MCF 10A (cell line): ENCODE measurements at regions not wholly inside any gene's neighbourhood (a gene's known extent, or its start where the extent isn't known, plus 50 kb on each side); places are given as distances from the start of the nearest gene placed in this dataset. TPM values are rescaled to one million over a fixed set of nuclear protein-coding genes. Genes with fewer than 3 reads are reported as not detected.
"Not testable (repeated sequence)": the region's sequence is repeated elsewhere in the genome, so short reads cannot be mapped to it uniquely, and the experiment has no call there.

Source experiments
- BruUV-seq: library from RNA; stranded (reverse); fragments of 400-500 nt; replicated peaks from 2 replicates; lab custom pipeline; 2021; lab: Mats Ljungman, UMichigan
- CTCF ChIA-PET: fragments of 300-600 bp; sonication (Branson Sonifier 250); formaldehyde crosslinking; extraction: SDS; loops from one replicate; lab custom pipeline; 2021; ENCODE audit warnings: antibody characterized with exemption, inconsistent platforms; lab: Yijun Ruan, JAX
- POLR2A ChIA-PET: fragments of 300-600, 350-650 bp; sonication (Branson Sonifier 250); formaldehyde crosslinking; extraction: SDS; loops from one replicate; lab custom pipeline; 2020; ENCODE audit warnings: antibody characterized with exemption, inconsistent platforms; lab: Yijun Ruan, JAX
- DNase-seq: peaks from one replicate; pipeline ENCODE4 v3.0.0-alpha.2; 2018; ENCODE audit not compliant: unreplicated experiment
- H3K27ac Mint-ChIP-seq: one replicate; pipeline ENCODE4 v1.8.0; 2022; ENCODE audit warnings: mild to moderate bottlenecking, low read depth, mixed read lengths; ENCODE audit not compliant: unreplicated experiment
- H3K27me3 Mint-ChIP-seq: one replicate; pipeline ENCODE4 v1.8.0; 2022; ENCODE audit warnings: mixed read lengths; ENCODE audit not compliant: insufficient read depth, unreplicated experiment
- H3K36me3 Mint-ChIP-seq: one replicate; pipeline ENCODE4 v1.8.0; 2022; ENCODE audit warnings: mild to moderate bottlenecking, moderate library complexity, mixed read lengths; ENCODE audit not compliant: insufficient read depth, unreplicated experiment
- H3K4me1 Mint-ChIP-seq: one replicate; pipeline ENCODE4 v1.8.0; 2022; ENCODE audit warnings: mixed read lengths; ENCODE audit not compliant: insufficient read depth, unreplicated experiment
- H3K4me3 Mint-ChIP-seq: one replicate; pipeline ENCODE4 v1.8.0; 2022; ENCODE audit warnings: mild to moderate bottlenecking, moderate library complexity, mixed read lengths; ENCODE audit not compliant: unreplicated experiment
- H3K9me3 Mint-ChIP-seq: one replicate; pipeline ENCODE4 v1.8.0; 2022; ENCODE audit warnings: mixed read lengths; ENCODE audit not compliant: unreplicated experiment
- intact Hi-C: fragments of 100-400 bp; cut with micrococcal nuclease; formaldehyde crosslinking; loops from 2 replicates; pipeline ENCODE4 v1.14.1; 2022
- microRNA-seq: library from miRNA; unstranded; fragments of <30 nt; microRNA quantifications from one replicate; pipeline ENCODE4 v1.2.0, GENCODE V29; 2022
- TF ChIP-seq, protein P1 (sequence below): fragments of 200-600 bp; IDR thresholded peaks from one replicate; pipeline ENCODE4 v1.8.0; 2022; ENCODE audit warnings: antibody characterized with exemption, mild to moderate bottlenecking; ENCODE audit not compliant: unreplicated experiment

DNA sequence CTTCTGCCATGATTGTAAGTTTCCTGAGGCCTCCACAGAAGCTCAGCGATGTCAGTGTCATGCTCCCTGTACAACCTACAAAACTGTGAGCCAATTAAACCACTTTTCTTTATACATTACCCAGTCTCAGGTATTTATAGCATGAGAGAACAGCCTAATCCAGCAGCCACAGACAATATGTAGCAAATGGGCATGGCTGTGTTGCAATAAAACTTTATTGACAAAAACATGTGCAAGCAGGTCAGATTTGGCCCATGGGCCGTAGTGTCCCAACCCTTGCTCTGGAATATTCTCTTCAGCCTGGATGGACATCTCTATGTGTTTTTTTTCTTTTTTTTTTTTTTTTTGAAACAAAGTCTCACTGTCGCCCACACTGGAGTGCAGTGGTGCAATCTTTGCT is 60.9 kb upstream of the EEF2KMT start:
- TF ChIP-seq, protein P1, sequence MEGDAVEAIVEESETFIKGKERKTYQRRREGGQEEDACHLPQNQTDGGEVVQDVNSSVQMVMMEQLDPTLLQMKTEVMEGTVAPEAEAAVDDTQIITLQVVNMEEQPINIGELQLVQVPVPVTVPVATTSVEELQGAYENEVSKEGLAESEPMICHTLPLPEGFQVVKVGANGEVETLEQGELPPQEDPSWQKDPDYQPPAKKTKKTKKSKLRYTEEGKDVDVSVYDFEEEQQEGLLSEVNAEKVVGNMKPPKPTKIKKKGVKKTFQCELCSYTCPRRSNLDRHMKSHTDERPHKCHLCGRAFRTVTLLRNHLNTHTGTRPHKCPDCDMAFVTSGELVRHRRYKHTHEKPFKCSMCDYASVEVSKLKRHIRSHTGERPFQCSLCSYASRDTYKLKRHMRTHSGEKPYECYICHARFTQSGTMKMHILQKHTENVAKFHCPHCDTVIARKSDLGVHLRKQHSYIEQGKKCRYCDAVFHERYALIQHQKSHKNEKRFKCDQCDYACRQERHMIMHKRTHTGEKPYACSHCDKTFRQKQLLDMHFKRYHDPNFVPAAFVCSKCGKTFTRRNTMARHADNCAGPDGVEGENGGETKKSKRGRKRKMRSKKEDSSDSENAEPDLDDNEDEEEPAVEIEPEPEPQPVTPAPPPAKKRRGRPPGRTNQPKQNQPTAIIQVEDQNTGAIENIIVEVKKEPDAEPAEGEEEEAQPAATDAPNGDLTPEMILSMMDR: no peak
- CTCF ChIA-PET: no interaction called here
- POLR2A ChIA-PET: no interaction called here
- Mint-ChIP-seq H3K4me1 (no peaks in the 10 kb centered on the region), H3K36me3 (no peaks in the 10 kb centered on the region), H3K4me3 (no peak overlapping the region), H3K9me3 (peaks cover 17% of the 10 kb centered on the region), H3K27ac (no peak overlapping the region), H3K27me3 (no peaks in the 10 kb centered on the region)
- BruUV-seq: no TSS peak
- no peak for DNase-seq
- intact Hi-C loops: no loop called here

DNA sequence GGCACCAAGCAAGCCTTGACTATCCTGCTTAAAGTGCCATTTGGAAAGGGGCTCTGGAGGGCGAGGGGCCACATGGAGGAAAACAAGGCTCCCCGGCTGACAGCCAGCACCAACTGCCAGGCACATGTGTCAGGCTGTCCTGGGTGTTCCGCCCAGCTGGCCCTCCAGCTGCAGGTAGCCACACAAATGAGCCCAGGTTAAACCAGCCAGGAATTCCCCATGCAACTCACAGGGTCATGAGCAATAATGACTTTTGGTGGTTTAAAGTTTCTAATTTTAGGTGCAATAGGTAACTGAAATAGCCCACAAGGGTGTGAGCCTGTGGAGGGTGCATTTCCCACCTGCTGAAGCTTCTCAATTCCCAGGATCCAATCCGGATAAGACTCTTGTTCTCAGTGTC is 58.9 kb upstream of the EEF2KMT start:
- H3K27ac Mint-ChIP-seq, H3K36me3 Mint-ChIP-seq, H3K27me3 Mint-ChIP-seq, H3K4me3 Mint-ChIP-seq, intact Hi-C loops, H3K9me3 Mint-ChIP-seq, CTCF ChIA-PET, POLR2A ChIA-PET, DNase-seq, BruUV-seq, H3K4me1 Mint-ChIP-seq: not testable (repeated sequence)

DNA sequence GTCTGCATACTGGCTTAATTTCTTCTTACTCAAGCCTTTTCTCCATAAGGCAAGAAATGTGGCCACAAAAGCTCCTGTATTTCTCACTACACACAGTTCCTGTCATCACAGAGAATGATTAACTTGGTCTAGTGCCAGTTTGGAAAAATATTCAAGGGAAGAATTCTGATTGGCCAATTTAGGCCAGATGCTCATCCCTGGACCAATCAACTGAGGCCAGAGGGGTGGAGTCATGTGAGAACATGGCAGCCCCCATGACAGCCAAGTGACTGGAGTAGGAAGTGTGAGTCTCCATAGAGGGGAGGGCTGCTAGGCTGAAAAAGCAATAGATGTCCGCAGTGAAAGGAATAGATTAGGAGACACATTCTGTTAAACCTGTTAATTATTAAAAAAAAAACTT is 56.4 kb upstream of the EEF2KMT start:
- H3K36me3 Mint-ChIP-seq, POLR2A ChIA-PET, H3K27me3 Mint-ChIP-seq, BruUV-seq, DNase-seq, H3K27ac Mint-ChIP-seq, H3K4me1 Mint-ChIP-seq, H3K4me3 Mint-ChIP-seq, H3K9me3 Mint-ChIP-seq, intact Hi-C loops: not testable (repeated sequence)
- CTCF ChIA-PET: interaction anchor here (0.7 kb wide), 1 partner anchor 461 kb away, joined by 3 read pairs; no protein-coding TSS in a partner anchor

DNA sequence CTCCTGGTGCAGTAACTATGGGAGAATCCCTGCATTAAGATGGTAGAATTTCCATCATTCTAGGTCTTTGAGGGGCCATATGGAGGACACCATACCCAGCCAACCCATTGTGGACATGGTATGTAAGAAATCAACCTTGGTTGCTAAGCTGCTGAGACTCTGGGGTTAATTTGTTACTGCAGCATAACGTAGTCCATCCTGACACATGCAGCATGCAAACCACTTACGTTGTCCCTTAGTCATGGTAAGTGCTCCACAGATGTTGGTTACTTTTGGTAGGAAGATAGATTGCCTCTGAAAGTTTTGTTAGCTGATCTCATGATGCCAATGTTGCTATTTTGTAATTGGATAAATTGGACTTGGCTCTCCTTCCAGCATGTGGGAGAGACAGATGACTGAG is 53.8 kb upstream of the EEF2KMT start:
- H3K36me3 Mint-ChIP-seq, H3K27me3 Mint-ChIP-seq, H3K9me3 Mint-ChIP-seq, intact Hi-C loops, DNase-seq, CTCF ChIA-PET, H3K4me1 Mint-ChIP-seq, POLR2A ChIA-PET, H3K27ac Mint-ChIP-seq, BruUV-seq, H3K4me3 Mint-ChIP-seq: not testable (repeated sequence)

Small RNAs in the stretch of these regions (microRNA-seq; reads per million reads assigned to microRNA genes)
- gene MIR8065: not detected
